ENCODE measurements at regions not wholly inside any gene's neighbourhood (a gene's known extent, or its start where the extent isn't known, plus 50 kb on each side); places are given as distances from the start of the nearest gene placed in this dataset.
"Not testable (repeated sequence)": the region's sequence is repeated elsewhere in the genome, so short reads cannot be mapped to it uniquely, and the experiment has no call there.

DNA sequence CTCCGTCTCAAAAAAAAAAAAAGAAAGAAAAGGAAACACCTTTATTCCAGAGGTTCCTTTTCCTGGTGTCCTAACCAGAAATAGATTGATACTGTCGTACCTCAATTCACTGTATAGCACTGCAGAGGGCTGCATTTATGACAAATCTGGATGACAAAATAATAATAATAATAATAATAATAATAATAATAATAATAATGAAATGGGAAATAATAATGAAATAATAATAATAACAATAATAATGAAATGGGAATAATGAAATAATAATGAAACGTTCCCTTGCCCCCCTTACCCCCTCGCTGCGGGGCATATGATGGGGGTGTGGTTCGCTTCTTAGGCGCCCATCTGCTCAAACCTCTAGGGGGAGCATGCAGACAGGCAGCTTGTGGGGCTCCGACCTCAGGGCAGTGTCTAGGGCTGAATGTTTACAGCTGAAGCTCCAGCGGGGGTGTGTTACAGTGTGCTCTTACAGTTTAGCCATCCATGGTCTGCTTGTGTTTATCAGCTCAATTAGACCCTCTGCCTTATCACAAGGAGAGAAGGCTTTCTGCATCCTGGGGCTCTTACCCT lies 1088.3 kb upstream of the SEL1L start:
- no peak for DNase-seq

DNA sequence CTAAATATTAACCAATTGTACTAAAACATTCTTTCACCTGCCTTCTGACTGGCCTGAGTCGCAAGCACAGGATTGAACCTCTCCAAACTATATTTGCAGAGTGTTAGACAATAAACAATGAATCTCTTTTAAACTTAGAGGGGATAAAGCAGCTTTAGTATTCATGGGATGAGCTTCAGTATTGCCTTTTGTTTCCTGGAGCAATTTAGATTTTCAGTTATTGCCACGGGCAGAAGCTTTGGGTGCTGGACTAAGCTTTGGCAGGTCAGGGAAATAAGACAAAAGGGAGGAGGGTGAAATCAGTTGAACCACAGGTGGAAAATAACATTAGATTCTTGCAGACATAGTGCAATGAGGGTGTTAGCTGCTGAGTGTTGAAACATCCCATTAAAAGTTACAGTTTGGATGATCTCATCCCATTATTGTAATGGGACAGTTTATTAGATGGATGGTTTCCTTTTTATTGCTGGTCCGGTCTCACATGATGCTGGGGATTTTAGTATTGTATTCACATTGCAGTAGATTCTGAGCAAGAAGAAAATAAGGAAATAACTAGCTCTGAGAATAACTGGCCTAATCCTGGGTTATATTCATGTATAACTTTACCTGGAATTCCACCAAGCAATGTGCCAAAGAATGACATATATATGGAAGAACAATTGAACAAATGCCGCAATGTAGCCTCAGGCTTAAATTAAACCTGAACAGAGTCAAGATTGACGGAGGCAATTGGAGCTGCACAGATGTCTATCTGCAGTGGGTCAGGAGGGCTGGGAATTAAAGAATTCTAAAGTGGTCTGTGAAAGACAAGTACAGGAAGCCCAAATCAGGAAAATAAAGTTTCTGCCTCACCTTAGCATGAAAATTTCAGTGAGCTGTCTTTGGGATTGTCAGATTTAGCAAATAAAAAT lies 1092.8 kb upstream of the SEL1L start:
- DNase-seq, result peak in 1 of 14 donors; percentile 5

DNA sequence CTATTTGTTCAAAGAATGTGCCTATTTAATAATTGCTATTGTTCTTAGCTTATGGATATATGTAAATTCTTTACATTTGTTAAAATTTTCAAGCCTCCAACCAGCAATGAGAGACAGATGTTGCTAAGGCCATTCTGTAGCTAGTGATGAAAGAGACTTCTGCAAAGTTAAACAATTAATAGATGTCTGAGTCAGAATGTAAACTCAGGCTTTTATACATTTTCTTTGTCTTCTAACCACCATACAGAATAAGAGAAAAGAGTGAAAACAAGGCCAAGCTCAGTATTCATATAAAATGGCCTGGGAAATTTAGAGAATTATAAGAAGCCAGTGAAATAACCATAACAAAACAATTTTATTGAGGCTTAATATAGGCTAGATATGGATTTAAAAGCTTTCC lies 1102.3 kb upstream of the SEL1L start:
- DNase-seq, result no peak

DNA sequence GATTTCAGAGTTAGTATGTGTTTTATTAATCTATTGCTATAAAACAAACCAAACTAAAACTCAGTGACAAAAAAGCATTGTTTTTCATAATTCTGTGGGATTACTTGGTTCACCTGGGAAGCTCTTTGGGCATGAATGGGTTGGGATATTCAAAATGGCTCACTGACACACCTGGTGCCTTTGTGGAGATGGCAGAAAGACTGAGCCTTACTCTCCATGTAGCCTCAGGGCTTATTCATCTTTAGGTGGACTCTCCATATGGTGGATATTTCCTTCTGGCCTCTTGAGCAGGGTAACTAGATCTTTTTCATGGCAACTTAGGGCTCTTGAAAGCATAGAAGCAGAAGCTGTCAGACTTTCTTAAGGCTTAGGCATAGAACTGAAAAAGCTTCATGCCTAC lies 1102.8 kb upstream of the SEL1L start:
- DNase-seq, result no peak

DNA sequence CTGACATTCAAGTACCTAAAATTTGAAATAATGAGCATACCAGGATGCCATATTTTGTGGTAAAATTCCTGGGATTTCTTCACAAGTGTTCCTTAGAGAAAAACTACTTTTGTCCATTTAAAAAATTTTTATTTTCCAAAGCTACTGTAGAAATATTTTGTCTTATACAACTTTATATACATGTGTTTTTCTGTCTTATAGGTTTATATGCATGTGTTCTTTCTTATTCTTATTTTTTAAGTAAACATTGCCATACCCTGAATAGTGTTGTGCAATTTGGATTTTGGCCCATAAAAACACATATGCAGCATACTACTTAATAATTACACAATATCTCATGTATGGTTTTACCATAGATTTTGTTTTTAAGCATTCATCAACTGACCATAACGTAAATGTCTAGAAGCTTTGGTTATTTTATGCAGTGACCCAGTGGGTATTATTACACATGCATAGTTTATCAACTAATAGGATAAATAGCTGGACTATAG lies 1107.4 kb upstream of the SEL1L start:
- DNase-seq, result no peak

DNA sequence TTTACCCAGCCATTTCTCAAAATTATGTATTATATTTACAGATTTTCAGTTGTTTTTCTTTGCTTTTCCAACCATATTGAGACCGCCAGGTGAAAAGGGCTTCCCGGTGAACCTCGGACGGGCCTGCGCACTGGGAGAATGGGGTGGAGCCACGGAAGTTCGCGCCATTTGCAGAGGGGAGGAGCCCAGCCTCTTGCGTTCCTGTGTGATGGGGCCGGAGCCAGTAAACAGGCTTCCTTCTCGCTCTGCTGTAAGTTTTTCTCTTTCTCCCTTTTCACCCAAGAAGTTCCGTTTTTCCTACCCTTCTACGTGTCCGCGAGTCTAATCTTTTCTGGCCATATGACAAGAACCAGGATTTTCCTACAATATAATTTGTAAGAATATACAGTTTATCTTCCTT lies 1108.8 kb upstream of the SEL1L start:
- DNase-seq, result peak in 1 of 14 donors; percentile 8

DNA sequence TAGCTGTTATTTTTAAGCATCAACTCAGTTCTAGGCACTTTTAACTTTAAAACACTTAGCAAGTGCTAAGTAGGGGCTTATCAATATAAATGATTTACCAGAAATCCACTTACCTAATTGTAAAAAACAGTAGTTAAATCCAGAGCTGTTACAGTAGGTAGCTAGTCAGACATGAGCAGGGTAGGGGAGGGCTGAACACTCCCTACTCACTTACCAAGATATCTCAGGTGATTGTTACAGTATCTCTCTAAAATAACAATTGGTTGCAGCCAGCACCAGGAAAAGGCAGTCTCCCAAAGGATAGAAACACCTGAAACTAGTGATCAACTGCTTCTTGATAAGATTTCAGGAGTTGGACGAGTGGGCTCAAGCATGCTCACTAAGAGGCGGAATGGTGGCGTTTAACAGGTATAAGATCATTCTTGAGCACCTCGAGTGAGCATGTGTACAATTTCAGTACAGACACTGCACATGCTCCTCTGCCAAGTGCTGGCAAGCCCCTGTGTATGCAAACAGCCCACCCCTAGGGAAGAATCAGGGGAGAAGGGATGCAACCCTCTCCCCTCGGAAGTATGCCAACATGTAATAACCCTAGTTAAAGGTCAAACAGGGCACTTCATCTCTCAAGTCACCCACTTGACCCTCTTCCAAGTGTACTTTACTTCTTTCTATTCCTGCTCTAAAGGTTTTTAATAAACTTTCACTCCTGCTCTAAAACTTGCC lies 1113.6 kb upstream of the SEL1L start:
- DNase-seq, result no peak

DNA sequence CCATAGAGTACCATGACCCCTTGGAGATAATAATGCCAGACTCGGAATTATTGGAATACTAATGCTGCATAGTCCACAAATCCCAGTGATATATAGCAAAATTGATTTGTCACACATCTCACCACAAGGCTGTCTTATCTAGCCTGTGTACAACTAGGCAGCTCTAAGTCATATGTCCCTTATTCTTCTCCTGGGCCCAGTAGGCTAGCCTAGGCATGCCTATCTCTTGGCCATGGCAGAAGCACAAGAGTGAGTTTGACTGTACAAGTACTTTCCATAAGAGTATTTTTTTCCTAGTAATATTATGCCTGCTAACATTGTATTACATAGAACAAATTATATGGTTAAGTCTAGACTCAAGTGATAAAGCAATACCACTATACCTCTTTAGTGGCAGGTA lies 1122.1 kb upstream of the SEL1L start:
- no peak for DNase-seq

DNA sequence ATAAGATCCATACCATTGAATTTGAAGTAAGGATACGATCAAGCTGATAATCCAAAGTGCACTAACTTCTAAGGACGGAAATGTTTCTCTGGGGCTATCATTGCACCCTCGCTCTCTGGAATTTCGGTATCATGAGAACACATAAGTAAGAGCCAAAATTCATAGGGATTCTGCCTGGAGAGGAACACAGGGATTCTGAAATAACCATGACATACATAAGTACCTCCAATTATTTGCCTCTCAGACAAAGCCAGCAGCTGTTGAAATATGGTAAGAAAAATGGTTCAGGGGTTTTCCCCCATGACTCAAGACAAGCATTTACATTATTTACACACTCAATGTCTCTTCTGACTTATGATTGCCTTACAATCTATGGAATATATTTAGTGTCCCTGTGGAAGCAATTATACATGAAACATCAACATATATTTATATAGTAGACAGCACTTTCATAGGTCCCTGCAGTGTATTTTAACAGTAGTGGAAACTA lies 1123.6 kb upstream of the SEL1L start:
- DNase-seq, result no peak

DNA sequence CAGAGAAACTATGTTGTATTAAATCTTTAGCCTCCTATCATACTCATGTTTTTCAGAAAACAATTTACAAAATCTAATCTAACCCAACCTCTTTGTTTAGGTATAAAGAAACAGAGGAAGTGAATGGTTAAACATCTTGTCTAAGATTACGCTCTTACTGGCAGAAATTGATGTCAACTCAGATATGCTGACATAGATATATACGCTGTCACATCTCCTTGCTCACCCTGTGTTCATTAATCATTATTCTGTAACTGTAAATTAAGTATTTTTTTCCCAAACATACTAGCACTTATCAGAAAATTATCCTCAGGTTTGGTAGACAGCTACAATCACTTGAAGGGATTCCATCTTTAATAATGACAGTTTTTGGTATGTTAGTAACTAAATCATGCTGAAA lies 1127.6 kb upstream of the SEL1L start:
- DNase-seq, result no peak

DNA sequence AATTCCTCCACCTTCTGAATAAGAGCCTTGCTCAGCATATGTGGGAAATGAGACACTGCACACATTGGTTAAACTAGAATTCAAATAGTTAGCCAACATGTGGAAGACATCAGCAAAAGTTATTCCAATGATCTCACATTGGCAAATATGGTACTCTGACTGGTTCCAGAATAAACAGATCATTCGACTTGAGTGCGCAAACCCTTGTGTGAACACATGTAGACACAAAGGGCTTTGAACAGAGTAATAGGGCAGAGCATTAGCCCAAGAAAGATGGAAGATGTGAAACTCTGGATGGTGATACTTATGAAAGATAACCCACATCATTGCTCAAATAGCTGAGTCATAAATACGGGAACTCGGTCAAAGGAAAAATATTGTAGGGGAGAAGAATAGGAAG lies 1133.4 kb upstream of the SEL1L start:
- no peak for DNase-seq

DNA sequence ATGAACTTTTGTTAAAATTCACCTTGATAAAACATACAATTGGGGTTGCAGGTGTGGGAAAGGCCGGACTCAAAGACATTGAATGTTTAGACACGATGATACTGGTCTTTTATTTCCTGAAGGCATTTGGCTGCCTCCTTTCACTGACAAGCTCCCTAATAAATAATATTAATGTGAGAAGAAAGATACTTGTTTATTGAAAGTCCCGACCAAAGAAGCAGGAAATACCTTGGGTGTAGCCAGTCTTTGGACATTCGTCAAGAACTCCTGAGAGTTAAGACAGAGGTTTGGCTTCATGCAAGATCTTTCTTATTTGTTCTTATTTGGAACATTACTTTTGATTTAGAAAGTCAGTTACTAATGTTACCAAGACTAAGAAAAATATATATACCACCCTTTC lies 1133.8 kb upstream of the SEL1L start:
- no peak for DNase-seq

DNA sequence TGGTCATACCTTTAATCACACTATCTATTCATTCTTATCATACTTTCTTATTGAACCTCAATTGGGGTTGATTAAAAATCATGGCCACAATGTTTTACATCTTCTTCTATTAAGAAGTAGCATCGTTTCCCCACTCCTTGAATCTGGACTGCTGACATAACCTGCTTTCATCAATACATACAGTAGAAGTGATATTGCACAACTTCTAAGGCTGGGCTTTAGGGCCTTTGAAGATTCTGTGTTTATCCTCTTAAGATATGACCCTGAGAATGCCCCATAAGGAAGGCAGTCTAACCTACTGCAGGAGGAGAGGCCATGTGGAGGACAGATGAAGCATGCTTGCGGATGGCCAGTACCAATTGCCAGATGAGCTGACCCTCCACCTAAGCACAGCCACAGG lies 1142.8 kb upstream of the SEL1L start:
- DNase-seq, result no peak

DNA sequence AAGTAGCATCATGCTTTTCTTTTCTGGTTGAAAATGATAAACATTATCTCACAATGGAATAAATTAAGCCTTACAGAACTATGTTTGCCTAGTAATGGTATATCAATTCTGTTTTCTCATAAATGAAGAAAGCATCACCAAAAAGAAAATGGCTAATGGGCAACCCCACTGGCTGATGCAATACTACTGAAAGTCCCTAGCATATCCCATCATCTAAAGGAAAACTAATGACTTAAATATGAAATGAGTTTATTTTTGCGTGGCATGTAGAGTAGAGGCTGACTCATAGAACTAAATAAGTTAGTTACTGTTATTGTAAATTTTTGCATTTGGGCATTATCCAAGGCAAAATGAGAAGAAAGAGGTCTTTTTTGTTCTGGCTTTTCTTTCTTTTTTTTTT lies 1156.3 kb upstream of the SEL1L start:
- no peak for DNase-seq

DNA sequence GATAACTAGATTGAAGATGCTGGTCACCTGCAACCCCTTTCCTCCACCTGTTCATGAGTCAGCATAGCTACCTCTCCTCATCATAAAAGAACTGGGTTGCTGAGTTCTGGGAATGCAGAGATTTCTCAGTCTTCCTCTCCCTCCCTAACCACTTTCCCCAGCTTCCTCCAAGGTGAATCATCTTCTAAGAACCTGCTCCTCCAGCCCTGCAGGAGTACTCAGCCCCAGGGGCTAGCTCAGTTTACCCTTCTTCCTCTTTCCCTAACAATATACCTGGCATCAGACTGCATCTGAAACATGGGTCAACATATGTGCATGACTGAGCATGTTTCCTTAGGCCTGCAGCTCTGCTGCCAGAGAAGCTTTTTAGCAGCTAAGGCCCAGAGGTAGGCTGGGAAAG lies 1157.5 kb upstream of the SEL1L start:
- not testable (repeated sequence) for DNase-seq

DNA sequence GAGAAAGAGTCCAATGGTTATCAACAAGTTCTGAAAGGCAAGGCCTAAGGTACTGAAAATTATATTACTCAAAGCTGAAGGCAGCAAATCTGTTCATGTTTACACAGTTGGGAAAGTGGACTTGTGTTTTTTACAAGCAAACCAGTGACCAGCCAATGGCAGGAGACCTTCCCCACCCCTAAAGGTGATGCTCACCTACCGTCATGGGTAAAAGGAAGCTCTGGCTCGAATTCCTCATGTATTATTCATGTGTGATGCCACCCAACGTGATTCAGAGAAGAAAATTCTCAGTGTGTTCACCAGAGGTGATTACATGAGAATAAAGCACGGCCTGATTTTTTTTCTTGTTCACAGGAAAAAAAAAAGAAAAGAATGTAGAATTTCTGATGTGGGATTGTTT lies 1161.2 kb upstream of the SEL1L start:
- no peak for DNase-seq

DNA sequence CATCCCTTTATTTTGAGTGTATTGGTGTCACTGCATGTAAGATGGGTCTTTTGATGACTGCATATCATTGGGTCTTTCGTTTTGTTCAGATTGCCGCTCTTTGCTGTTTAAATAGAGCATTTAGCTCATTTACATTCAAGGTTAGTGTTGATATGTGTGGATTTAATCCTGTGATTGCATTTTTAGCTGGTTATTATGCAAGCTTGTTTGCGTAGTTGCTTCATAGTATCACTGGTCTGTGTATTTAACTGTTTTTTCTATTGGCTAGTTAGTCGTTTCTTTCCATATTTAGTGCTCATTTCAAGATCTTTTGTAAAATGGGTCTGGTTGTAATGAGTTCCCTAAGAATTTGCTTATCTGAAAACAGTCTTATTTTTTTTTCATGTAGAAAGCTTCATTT lies 1170.6 kb upstream of the SEL1L start:
- no peak for DNase-seq

DNA sequence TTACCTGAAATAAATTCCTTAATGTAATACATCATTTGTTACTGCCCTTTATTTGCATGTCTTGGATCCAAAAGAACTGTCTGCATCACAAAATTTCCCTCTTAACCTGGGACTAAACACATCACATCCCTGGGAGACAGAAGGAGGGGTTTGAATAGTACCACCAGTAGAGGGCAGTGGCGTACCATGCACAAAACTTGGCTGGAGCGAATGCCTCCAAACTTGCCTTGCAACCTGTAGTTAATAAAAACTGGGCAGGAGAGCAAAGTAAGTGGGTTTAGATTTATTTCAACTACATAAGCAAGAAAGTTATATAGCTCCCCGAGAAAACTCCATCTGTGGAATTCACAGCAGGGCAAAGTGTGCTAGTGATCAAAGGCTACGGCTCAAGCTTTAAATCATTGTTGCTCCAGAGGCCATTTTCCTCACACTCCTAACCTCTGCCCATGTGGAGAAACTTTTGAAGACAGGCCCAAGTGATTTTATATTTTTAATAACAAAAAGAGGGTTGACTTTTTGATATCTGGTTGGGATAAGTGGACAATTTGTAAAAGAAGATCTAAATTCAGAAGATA lies 1176.7 kb upstream of the SEL1L start:
- DNase-seq, result peak in 5 of 14 donors; percentile 3 to 30 (median 9)

DNA sequence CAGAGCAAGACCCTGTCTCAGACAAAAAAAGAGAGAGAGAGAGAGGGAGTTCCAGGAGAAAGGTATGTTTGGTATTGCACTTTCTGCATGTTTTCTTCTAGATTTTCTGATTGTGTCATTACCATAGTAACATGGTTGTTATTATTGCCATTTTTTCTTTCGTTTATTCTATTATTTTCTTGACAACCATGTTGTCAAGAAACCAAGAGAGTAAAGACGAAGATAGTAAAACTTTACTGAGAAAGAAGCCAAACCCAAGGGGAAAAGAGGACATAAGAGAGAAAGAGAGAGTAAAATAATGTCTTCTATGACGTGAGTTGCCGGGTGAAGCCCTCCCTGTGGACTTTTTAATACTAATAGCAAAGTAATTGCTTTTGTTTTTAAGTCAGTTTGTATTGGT lies 1186.0 kb upstream of the SEL1L start:
- no peak for DNase-seq

DNA sequence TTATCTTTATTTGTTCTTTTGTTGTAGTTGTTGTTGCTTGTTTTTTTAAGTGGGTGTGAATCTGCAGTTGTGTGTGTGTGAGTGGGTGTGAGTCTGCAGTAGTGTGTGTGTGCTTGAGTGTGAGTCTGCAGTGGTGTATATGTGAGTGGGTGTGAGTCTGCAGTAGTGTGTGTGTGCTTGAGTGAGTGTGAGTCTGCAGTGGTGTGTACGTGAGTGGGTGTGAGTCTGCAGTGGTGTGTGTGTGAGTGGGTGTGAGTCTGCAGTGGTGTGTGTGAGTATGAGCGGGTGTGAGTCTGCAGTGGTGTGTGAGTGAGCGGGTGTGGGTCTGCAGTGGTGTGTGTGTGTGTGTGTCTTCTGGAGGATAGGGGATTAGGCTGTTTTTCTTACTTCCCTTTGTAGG lies 1186.8 kb upstream of the SEL1L start:
- DNase-seq, result no peak

DNA sequence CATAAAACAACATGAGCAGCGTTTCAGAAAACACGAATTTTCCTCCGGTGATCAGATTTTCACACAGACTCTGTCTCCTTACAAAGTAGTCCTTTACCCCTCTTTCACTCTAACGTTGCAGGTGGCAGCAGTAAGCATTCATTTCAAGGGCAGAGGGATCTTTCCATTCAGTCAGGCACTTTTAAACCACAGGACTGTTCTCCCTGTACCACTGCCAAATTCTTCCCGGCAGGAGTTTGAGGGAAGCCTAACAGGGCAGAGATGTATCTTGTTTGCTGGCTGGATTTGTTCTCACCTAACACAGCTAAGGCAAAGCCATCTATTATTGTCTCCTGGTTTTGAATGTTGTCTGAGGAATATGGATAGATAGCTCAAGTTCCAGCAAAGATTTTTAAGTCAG lies 1187.3 kb upstream of the SEL1L start:
- DNase-seq, result no peak

DNA sequence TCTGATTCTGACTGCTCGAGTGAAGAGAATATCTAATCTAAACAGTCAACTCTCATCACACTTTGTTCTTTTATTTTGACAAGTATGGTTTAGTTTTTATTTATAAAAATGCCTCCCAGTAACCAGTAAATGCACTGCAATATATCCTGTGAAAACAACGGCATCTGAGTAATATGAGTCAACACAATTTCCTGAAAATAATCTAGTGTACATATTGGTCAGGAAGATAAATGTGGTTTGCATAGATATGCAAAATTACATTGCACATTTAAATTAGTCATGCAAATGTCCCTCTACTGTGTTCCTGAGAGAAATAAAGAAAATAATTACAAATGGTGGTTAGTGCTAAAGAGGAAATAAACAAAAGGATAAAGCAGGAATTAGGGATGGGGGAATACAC lies 1190.7 kb upstream of the SEL1L start:
- no peak for DNase-seq

DNA sequence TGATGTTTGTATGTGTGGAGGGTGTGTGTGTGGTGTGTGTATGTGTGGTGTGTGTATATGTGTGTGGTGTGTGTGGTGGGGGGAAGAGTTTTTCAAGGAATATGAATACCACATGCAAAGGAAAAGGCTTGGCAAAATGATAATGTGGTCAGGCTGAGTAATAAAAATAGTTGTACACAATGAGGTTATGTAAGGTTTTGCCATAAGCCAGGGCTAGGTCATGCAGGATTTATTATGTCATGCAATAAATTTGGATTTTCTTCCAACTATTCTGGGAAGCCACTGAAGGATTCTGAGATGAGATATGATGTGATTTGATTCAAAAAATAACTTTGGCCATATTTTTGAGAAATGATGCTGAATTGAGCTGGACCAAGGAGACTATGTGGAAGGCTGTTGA lies 1191.6 kb upstream of the SEL1L start:
- DNase-seq, result no peak
